ENCODE measurements at regions not wholly inside any gene's neighbourhood (a gene's known extent, or its start where the extent isn't known, plus 50 kb on each side); places are given as distances from the start of the nearest gene placed in this dataset.

GRCh38 chr13:103276775-103277498 is 210.7 kb upstream of the SLC10A2 start:
- peaks cover 2% of the 10 kb centered on the region for H3K27me3 Mint-ChIP-seq (ENCODE audit: unreplicated experiment)
- H3K4me3 Mint-ChIP-seq (ENCODE audit: unreplicated experiment), result no peak overlapping the region
- H3K4me1 Mint-ChIP-seq (ENCODE audit: low read depth, unreplicated experiment), result peaks cover 2% of the 10 kb centered on the region
- no peak for TF ChIP-seq CTCF (IDR thresholded peaks at IDR 0.05; ENCODE audit: partially characterized antibody, unreplicated experiment)
- peaks cover 2% of the 10 kb centered on the region for H3K9me3 Mint-ChIP-seq (ENCODE audit: unreplicated experiment)
- no peak for DNase-seq
- H3K27ac Mint-ChIP-seq (ENCODE audit: unreplicated experiment), result no peak overlapping the region
- no peaks in the 10 kb centered on the region for H3K36me3 Mint-ChIP-seq (ENCODE audit: unreplicated experiment)

GRCh38 chr13:103275722-103276121 is 209.5 kb upstream of the SLC10A2 start:
- no peaks in the 10 kb centered on the region for H3K9me3 Mint-ChIP-seq (ENCODE audit: unreplicated experiment)

DNA sequence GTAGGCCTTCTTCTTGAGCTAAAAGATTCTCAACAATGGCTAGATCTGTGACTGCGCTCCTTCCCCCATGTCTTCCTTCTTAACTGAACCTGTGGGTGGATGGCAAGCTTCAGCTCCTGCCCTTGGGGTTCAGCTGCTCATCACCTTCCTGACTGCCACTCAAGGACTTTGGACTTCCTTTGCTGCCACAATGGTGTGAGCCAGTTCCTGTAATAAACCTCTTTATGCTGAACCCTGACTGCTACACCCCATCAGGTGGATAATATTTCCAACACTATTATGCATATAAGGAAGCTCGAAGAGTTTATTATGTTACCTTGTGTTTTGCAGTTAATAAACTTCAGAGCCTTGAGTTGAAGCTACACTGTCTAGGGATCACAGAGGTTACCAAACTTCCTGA is 208.9 kb upstream of the SLC10A2 start:
- Mint-ChIP-seq H3K27me3 (ENCODE audit: unreplicated experiment) (peaks cover 2% of the 10 kb centered on the region), H3K4me1 (ENCODE audit: low read depth, unreplicated experiment) (peaks cover 2% of the 10 kb centered on the region), H3K36me3 (ENCODE audit: unreplicated experiment) (no peaks in the 10 kb centered on the region), H3K27ac (ENCODE audit: unreplicated experiment) (no peak overlapping the region), H3K4me3 (ENCODE audit: unreplicated experiment) (no peak overlapping the region), H3K9me3 (ENCODE audit: unreplicated experiment) (no peaks in the 10 kb centered on the region)
- no peak for DNase-seq
- no peak for TF ChIP-seq CTCF (IDR thresholded peaks at IDR 0.05; ENCODE audit: partially characterized antibody, unreplicated experiment)

More at GRCh38 chr13:103275722-103276121, 209.5 kb upstream of the SLC10A2 start:
- Mint-ChIP-seq H3K27ac (ENCODE audit: unreplicated experiment) (no peak overlapping the region), H3K27me3 (ENCODE audit: unreplicated experiment) (peaks cover 2% of the 10 kb centered on the region), H3K4me1 (ENCODE audit: low read depth, unreplicated experiment) (peaks cover 2% of the 10 kb centered on the region), H3K36me3 (ENCODE audit: unreplicated experiment) (no peaks in the 10 kb centered on the region), H3K4me3 (ENCODE audit: unreplicated experiment) (no peak overlapping the region)
- no peak for DNase-seq
- TF ChIP-seq CTCF (IDR thresholded peaks at IDR 0.05; ENCODE audit: partially characterized antibody, unreplicated experiment), result no peak

GRCh38 chr13:103273825-103274224 is 207.6 kb upstream of the SLC10A2 start:
- Mint-ChIP-seq H3K4me3 (ENCODE audit: unreplicated experiment) (no peak overlapping the region), H3K4me1 (ENCODE audit: low read depth, unreplicated experiment) (peaks cover 2% of the 10 kb centered on the region), H3K27ac (ENCODE audit: unreplicated experiment) (no peak overlapping the region), H3K36me3 (ENCODE audit: unreplicated experiment) (peaks cover 6% of the 10 kb centered on the region), H3K9me3 (ENCODE audit: unreplicated experiment) (no peaks in the 10 kb centered on the region), H3K27me3 (ENCODE audit: unreplicated experiment) (no peaks in the 10 kb centered on the region)
- no peak for DNase-seq
- TF ChIP-seq CTCF (IDR thresholded peaks at IDR 0.05; ENCODE audit: partially characterized antibody, unreplicated experiment), result no peak

GRCh38 chr13:103272770-103273169 is 206.6 kb upstream of the SLC10A2 start:
- DNase-seq, result no peak
- no peak for TF ChIP-seq CTCF (IDR thresholded peaks at IDR 0.05; ENCODE audit: partially characterized antibody, unreplicated experiment)
- no peak overlapping the region for H3K27ac Mint-ChIP-seq (ENCODE audit: unreplicated experiment)
- no peaks in the 10 kb centered on the region for H3K27me3 Mint-ChIP-seq (ENCODE audit: unreplicated experiment)
- H3K4me3 Mint-ChIP-seq (ENCODE audit: unreplicated experiment), result no peak overlapping the region
- no peaks in the 10 kb centered on the region for H3K9me3 Mint-ChIP-seq (ENCODE audit: unreplicated experiment)
- peaks cover 9% of the 10 kb centered on the region for H3K36me3 Mint-ChIP-seq (ENCODE audit: unreplicated experiment)
- H3K4me1 Mint-ChIP-seq (ENCODE audit: low read depth, unreplicated experiment), result peaks cover 2% of the 10 kb centered on the region
